NCI-H226 (cell line): ENCODE measurements at regions not wholly inside any gene's neighbourhood (a gene's known extent, or its start where the extent isn't known, plus 50 kb on each side); places are given as distances from the start of the nearest gene placed in this dataset.
"Not testable (repeated sequence)": the region's sequence is repeated elsewhere in the genome, so short reads cannot be mapped to it uniquely, and the experiment has no call there.

ENCODE experiments used
- DNase-seq: peaks from one replicate; pipeline ENCODE4 v3.0.0-alpha.2; 2015

DNA sequence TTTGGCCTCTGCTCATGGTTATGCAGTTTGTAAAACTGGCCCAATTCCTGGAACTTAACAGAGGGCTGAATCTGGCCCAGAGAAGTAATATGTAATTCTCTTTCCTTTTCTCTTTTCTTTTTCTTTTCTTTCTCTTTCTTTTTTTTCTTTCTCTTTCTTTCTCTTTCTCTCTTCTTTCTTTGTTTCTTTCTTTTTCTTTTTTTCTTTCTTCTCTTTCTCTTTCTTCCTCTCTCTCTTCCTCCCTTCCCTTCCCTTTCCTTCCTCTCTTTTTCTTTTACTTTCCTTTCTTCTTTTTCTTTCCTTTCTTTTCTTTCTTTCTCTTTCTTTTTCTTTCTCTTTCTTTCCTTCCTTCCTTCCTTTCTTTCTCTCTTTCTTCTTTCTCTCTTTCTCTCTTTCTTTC lies 88.8 kb upstream of the SLITRK5 start:
- DNase-seq = no peak

GRCh38 chr13:87590518-87590917 lies 80.7 kb upstream of the SLITRK5 start:
- no peak for DNase-seq

- not testable (repeated sequence) for DNase-seq
These were observed 66.7 kb upstream of the SLITRK5 start for GRCh38 chr13:87604437-87604836.

- DNase-seq = no peak
These were observed 63.9 kb upstream of the SLITRK5 start for GRCh38 chr13:87607266-87607665.

GRCh38 chr13:87614276-87614675 lies 56.9 kb upstream of the SLITRK5 start:
- DNase-seq = no peak
